ENCODE measurements at regions not wholly inside any gene's neighbourhood (a gene's known extent, or its start where the extent isn't known, plus 50 kb on each side); places are given as distances from the start of the nearest gene placed in this dataset.

DNA sequence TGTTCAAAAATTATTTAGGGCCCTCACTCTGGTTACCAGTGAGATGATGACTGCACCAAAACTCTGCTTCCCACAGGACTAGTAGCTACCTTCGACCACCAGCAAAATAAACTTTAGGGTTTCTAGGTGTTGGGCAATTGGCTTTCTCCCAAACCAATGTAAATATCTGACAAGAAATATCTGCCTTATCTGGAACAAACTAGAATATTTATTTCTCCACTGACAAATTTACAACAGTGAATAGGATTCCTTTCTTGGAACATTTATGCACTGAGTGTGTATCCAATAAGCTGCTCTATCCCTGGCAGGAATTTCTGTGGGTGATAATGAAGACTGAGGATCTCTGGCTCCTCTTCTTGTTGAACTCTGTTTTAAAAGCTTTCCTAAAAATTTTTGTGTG is 148.6 kb downstream of the SLC6A15 start:
- no peak for TF ChIP-seq CTCF (IDR thresholded peaks at IDR 0.05 in 8 of 11, conservative IDR thresholded peaks at IDR 0.05 in 3 of 11)
- no peak for TF ChIP-seq POLR2A (IDR thresholded peaks at IDR 0.05)
- TF ChIP-seq POLR2AphosphoS5 (IDR thresholded peaks at IDR 0.05), result no peak

Data from spleen (tissue), 7 donors.